ENCODE measurements at regions not wholly inside any gene's neighbourhood (a gene's known extent, or its start where the extent isn't known, plus 50 kb on each side); places are given as distances from the start of the nearest gene placed in this dataset.

DNA sequence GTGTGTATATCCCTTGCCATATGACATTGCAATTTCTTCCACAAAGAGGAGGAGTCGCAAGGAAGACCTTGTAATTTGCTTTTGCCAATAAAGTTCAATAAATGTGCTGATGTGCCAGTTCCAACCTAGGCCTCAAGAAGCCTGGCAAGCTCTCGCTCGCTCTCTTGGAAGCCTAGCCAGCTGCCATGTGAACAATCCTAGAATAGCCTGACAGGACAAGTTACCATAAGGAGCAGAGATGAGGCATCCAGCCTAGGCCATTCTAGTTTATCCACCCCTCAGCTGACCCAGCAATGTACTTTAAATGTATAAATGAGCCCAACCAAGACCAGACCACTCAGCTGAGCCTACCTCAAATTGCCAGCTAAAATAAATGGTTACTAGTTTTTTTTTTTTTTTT, 145.7 kb upstream of the QRFPR start:
- TF ChIP-seq, protein P1, sequence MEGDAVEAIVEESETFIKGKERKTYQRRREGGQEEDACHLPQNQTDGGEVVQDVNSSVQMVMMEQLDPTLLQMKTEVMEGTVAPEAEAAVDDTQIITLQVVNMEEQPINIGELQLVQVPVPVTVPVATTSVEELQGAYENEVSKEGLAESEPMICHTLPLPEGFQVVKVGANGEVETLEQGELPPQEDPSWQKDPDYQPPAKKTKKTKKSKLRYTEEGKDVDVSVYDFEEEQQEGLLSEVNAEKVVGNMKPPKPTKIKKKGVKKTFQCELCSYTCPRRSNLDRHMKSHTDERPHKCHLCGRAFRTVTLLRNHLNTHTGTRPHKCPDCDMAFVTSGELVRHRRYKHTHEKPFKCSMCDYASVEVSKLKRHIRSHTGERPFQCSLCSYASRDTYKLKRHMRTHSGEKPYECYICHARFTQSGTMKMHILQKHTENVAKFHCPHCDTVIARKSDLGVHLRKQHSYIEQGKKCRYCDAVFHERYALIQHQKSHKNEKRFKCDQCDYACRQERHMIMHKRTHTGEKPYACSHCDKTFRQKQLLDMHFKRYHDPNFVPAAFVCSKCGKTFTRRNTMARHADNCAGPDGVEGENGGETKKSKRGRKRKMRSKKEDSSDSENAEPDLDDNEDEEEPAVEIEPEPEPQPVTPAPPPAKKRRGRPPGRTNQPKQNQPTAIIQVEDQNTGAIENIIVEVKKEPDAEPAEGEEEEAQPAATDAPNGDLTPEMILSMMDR (IDR thresholded peaks at IDR 0.05; ENCODE audit: low read length, missing control alignments) = no peak

DNA sequence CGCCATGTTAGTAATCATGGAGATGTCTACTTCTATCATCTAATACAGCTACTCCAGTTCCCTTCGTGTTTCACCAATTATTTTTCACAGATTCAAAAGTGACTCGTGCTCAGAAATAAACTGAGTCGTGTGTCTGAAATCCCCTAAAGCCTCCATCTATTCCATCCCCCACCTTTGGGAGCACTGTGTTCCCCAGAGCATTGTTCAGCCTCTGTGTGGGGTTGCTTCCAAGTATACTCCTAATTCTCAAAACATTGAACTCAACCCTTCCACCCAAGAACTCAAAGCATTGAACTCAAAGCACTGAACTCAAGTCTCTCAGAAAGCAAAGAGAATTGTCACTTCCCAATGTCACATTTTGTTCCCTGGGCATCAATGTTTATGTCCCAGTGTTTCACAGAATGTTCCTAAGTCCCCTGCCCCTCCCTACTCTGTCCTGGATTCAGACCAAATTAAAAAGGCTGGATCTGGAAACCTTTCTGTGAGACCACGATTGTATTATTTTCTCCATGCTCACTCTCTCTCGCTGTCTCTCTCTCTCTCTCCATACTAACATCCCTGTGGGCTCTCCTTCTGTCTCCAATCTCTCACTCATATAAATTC, 138.5 kb upstream of the QRFPR start:
- no peak overlapping the region for H3K4me3 ChIP-seq (replicated peaks; ENCODE audit: low read depth, low read length)
- TF ChIP-seq, protein P1 (IDR thresholded peaks at IDR 0.05; ENCODE audit: low read length, missing control alignments) = no peak
- no peak for DNase-seq (ENCODE audit: low read depth)

More for the DNA sequence above, 145.7 kb upstream of the QRFPR start:
- DNase-seq (ENCODE audit: low read depth) = no peak
- H3K4me3 ChIP-seq (replicated peaks; ENCODE audit: low read depth, low read length) = no peak overlapping the region

DNA sequence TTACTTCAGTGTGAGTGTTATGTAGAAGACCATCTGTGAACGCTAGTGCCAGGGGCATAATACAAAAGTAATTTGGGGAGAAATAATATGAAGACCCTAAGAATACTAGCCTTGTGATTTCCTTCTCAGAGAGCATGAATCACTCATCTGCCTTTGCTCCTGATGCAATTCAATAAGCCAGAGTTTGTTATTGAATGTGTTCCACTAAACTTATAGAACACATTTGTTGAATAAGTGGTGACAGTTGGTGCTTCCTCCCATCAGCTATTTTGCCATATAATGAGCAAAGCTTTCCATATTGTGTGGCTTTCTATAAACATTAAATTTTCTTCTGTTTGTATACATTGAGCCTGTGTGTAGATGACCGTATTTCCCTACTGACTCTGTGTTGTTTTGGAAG, 136.4 kb upstream of the QRFPR start:
- no peak overlapping the region for H3K4me3 ChIP-seq (replicated peaks; ENCODE audit: low read depth, low read length)
- TF ChIP-seq, protein P1 (IDR thresholded peaks at IDR 0.05; ENCODE audit: low read length, missing control alignments) = no peak
- no peak for DNase-seq (ENCODE audit: low read depth)

DNA sequence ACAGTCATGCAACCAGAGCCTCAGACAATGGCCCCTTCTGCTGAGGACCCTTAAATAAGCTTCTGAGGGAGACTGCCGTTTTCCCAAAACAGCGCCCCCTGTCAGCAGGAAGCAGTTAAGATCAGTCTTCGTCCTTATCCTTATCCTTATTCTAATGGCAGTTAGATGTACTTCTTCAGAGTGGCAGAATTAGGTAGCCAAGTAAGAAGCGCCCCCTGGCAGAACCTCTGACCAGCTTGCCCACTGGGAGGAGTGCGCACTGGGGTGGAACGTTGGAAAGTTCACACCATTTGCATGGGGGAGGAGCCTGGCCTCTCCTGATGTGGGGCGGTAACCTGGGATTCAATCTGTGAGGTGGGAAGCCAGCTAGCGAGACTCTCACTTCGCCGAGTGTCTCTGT, 133.6 kb upstream of the QRFPR start:
- TF ChIP-seq, protein P1 (IDR thresholded peaks at IDR 0.05; ENCODE audit: low read length, missing control alignments) = no peak
- no peak for DNase-seq (ENCODE audit: low read depth)
- H3K4me3 ChIP-seq (replicated peaks; ENCODE audit: low read depth, low read length) = no peak overlapping the region

DNA sequence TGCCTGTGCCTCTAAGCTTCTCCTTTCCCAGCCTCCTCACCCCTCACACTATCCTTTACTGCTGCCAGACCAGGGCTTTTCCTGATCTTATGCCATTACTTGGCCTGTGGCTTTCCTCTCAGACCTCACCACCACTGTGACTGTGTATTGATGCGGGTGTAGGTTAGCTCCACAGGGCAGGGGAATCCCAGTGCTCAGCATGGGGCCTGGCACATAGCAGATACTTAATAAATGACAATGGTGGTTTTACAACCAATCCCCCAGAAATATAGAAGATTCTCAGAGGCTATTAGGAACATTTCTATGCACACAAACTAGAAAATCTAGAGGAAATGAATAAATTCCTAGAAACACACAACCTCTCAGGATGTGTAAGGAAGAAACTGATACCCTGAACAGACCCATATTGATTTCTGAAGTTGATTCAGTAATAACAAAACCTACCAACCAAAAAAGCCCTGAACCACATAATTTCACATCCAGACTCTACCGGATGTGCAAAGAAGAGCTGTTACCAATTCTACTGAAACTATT, 129.6 kb upstream of the QRFPR start:
- TF ChIP-seq, protein P1 (IDR thresholded peaks at IDR 0.05; ENCODE audit: low read length, missing control alignments) = no peak
- DNase-seq (ENCODE audit: low read depth) = no peak
- H3K4me3 ChIP-seq (replicated peaks; ENCODE audit: low read depth, low read length) = no peak overlapping the region

DNA sequence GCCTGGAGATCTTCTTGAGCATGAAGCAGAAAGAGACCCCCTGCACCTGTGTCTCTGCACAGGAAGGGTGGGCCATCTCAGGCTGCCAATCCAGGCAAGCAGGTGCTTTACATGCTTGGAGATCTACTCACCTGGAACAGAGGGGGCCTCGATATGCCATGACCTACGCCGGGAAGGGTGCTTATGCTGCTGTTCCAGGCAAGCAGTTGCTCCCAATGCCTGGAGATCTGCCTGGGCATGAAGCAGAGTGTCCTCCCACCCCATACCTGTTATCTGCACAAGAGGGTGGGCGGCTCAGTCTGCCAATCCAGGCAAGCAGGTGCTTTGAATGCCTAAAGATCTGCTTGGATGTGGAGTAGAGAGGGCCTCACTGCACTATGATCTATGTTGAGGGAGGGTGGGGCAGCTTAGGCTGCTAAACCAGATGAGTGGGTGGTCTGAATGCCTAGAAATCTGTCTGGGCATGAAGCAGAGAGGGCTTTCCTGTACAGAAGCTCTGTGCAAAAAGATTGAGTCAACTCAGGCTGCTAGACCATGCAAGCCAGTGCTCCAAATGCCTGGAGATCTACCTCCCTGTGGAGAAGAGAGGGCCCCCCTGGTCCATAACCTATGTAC, 104.5 kb upstream of the QRFPR start:
- TF ChIP-seq, protein P1 (IDR thresholded peaks at IDR 0.05; ENCODE audit: low read length, missing control alignments) = no peak
- no peak for DNase-seq (ENCODE audit: low read depth)
- H3K4me3 ChIP-seq (replicated peaks; ENCODE audit: low read depth, low read length) = no peak overlapping the region

DNA sequence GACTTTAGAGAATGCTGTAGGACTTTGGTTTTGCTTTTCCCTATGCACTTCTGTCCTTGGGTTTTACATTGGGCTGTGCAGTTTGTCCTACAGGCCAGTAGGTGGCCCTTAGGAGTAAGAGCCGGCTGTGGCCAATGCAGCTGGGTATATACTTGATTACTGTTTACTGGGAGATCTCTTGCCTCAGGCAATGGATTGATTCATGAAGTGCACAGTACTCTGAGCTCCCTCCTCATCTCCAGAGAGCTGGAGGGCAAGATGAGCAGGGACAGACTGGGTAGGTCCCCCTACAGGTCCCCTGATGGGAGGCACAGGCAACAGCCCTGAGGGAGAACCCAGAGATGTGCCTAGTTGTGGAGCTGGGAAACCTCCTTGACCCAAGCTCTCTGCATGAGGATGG, 103.8 kb upstream of the QRFPR start:
- peak; percentile 78 for DNase-seq (ENCODE audit: low read depth)
- H3K4me3 ChIP-seq (replicated peaks; ENCODE audit: low read depth, low read length) = no peak overlapping the region
- TF ChIP-seq, protein P1 (IDR thresholded peaks at IDR 0.05; ENCODE audit: low read length, missing control alignments) = peak; percentile 97

Measured in fibroblast of pulmonary artery (primary cell).